ENCODE measurements at regions not wholly inside any gene's neighbourhood (a gene's known extent, or its start where the extent isn't known, plus 50 kb on each side); places are given as distances from the start of the nearest gene placed in this dataset.

GRCh38 chr7:50206453-50207250, 97.9 kb upstream of the IKZF1 start:
- Histone ChIP-seq H3K4me3 (ENCODE audit: control extremely low read depth in 1 of 5, extremely low read depth in 1 of 5, insufficient read depth in 1 of 5, low read depth in 2 of 5, low read length in 4 of 5) (no peak overlapping the region), H3K27me3 (replicated peaks in 1 of 4; ENCODE audit: control extremely low read depth in 1 of 4, control insufficient read depth in 3 of 4, insufficient read depth in 4 of 4, low read length in 3 of 4) (no peaks in the 10 kb centered on the region), H3K36me3 (replicated peaks in 1 of 2; ENCODE audit: control extremely low read depth in 1 of 2, control insufficient read depth in 1 of 2, extremely low read depth in 1 of 2, insufficient read depth in 2 of 2, low read length in 1 of 2) (no peaks in the 10 kb centered on the region), H3K9ac (ENCODE audit: low read length) (no peak overlapping the region), H3K4me2 (replicated peaks; ENCODE audit: low read depth, low read length, poor library complexity, severe bottlenecking) (no peak overlapping the region), H2AFZ (ENCODE audit: insufficient read depth, low read depth, low read length, poor library complexity, severe bottlenecking) (peak overlapping the region; percentile 27), H3K27ac (ENCODE audit: low read length in 2 of 2) (no peak overlapping the region), H3K79me2 (ENCODE audit: control insufficient read depth, insufficient read depth, low read length) (peaks cover 28% of the 10 kb centered on the region), H3K9me3 (ENCODE audit: control extremely low read depth in 1 of 3, control insufficient read depth in 2 of 3, insufficient read depth in 1 of 3, low read length in 2 of 3) (no peaks in the 10 kb centered on the region), H3K4me1 (ENCODE audit: control insufficient read depth in 2 of 2, insufficient read depth in 2 of 2, low read length in 2 of 2) (peaks cover 8 to 14% of the 10 kb centered on the region in 2 donors), H4K20me1 (ENCODE audit: control insufficient read depth, insufficient read depth, low read length, poor library complexity, severe bottlenecking) (no peaks in the 10 kb centered on the region)
- CTCF ChIA-PET = interaction anchor here (0.5 to 7.7 kb wide), 36 partner anchors 12 to 426 kb away, joined by 3 to 241 read pairs (median 10); partner anchors contain the start of gene IKZF1
- DNase-seq = no peak
- Mint-ChIP-seq H3K9me3 (ENCODE audit: insufficient read depth) (no peaks in the 10 kb centered on the region), H3K4me3 (no peak overlapping the region), H3K27me3 (no peaks in the 10 kb centered on the region), H3K4me1 (peaks cover 45% of the 10 kb centered on the region), H3K27ac (no peak overlapping the region)
- no peak for ATAC-seq (ENCODE audit: low read depth)
- intact Hi-C loops (cut with micrococcal nuclease) = no loop called here
- no peak for TF ChIP-seq EZH2 (IDR thresholded peaks at IDR 0.05; ENCODE audit: borderline replicate concordance, insufficient read depth, low read depth, low read length, poor library complexity, severe bottlenecking)
- TF ChIP-seq CTCF (IDR thresholded peaks at IDR 0.05) = no peak
- POLR2A ChIA-PET = interaction anchor here (0.6 to 1.5 kb wide), 5 partner anchors 62 to 211 kb away, joined by 3 to 11 read pairs (median 5); partner anchors contain the start of gene IKZF1
- WGBS (ENCODE audit: insufficient coverage) = 86% methylated on average over 19 of the region's 21 CpGs

DNA sequence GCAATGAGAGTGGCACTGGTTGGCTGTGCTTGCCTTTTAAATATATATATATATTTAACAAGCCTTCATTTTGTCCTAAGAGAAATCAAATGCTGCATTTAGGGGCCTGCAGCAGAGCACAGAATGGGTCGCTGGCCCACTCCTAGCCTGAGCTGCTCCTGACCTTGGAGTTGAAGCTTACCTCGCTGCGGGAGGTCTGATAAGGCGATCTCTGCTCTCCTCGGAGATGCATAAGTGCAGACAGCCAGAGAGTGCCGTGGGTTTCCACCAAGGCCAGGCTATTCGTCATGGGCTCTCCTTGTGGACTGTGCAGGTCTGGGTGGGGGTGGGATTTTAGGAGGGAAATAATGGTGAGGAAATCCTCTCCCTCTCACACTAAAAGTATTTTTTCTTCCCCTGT, 99.5 kb upstream of the IKZF1 start:
- ATAC-seq (ENCODE audit: low read depth) (peak; percentile 23), DNase-seq (no peak)
- H3K4me3 ChIP-seq (ENCODE audit: control extremely low read depth in 1 of 5, extremely low read depth in 1 of 5, insufficient read depth in 1 of 5, low read depth in 2 of 5, low read length in 4 of 5) = no peak overlapping the region
- H3K9ac ChIP-seq (ENCODE audit: low read length) = no peak overlapping the region
- H4K20me1 ChIP-seq (ENCODE audit: control insufficient read depth, insufficient read depth, low read length, poor library complexity, severe bottlenecking) = no peaks in the 10 kb centered on the region
- TF ChIP-seq EZH2 (IDR thresholded peaks at IDR 0.05; ENCODE audit: borderline replicate concordance, insufficient read depth, low read depth, low read length, poor library complexity, severe bottlenecking) = no peak
- TF ChIP-seq CTCF (IDR thresholded peaks at IDR 0.05) = no peak
- ChIA-PET POLR2A (interaction anchor here (0.6 to 1.5 kb wide), 5 partner anchors 100 to 161 kb away, joined by 3 to 11 read pairs (median 4); partner anchors contain the start of gene IKZF1), CTCF (interaction anchor here (0.6 to 7.7 kb wide), 73 partner anchors 8 to 957 kb away, joined by 3 to 241 read pairs (median 6); partner anchors contain the start of genes FIGNL1 and IKZF1)
- H3K27ac Mint-ChIP-seq = peak overlapping the region; percentile 15
- no peak overlapping the region for H3K27ac ChIP-seq (ENCODE audit: low read length in 2 of 2)
- no peaks in the 10 kb centered on the region for H3K27me3 ChIP-seq (replicated peaks in 1 of 4; ENCODE audit: control extremely low read depth in 1 of 4, control insufficient read depth in 3 of 4, insufficient read depth in 4 of 4, low read length in 3 of 4)
- peak overlapping the region; percentile 76 for H3K4me2 ChIP-seq (replicated peaks; ENCODE audit: low read depth, low read length, poor library complexity, severe bottlenecking)
- H3K4me1 ChIP-seq (ENCODE audit: control insufficient read depth in 2 of 2, insufficient read depth in 2 of 2, low read length in 2 of 2) = peaks cover 8 to 16% of the 10 kb centered on the region in 2 donors
- H3K9me3 Mint-ChIP-seq (ENCODE audit: insufficient read depth) = no peaks in the 10 kb centered on the region
- H3K79me2 ChIP-seq (ENCODE audit: control insufficient read depth, insufficient read depth, low read length) = peaks cover 28% of the 10 kb centered on the region
- no peak overlapping the region for H3K4me3 Mint-ChIP-seq
- H3K27me3 Mint-ChIP-seq = no peaks in the 10 kb centered on the region
- no peak overlapping the region for H2AFZ ChIP-seq (ENCODE audit: insufficient read depth, low read depth, low read length, poor library complexity, severe bottlenecking)
- intact Hi-C loops (cut with micrococcal nuclease) = loop anchor here (1.0 to 2.0 kb wide), 7 partner anchors 62 to 473 kb away; no protein-coding TSS in a partner anchor
- H3K36me3 ChIP-seq (replicated peaks in 1 of 2; ENCODE audit: control extremely low read depth in 1 of 2, control insufficient read depth in 1 of 2, extremely low read depth in 1 of 2, insufficient read depth in 2 of 2, low read length in 1 of 2) = no peaks in the 10 kb centered on the region
- H3K4me1 Mint-ChIP-seq = peaks cover 37% of the 10 kb centered on the region
- 88% methylated on average over 5 of the region's 7 CpGs for WGBS (ENCODE audit: insufficient coverage)
- H3K9me3 ChIP-seq (ENCODE audit: control extremely low read depth in 1 of 3, control insufficient read depth in 2 of 3, insufficient read depth in 1 of 3, low read length in 2 of 3) = no peaks in the 10 kb centered on the region

Data from B cell (primary cell).